Activated CD8-positive, alpha-beta memory T cell treated with anti-CD3 and anti-CD28 coated beads, Interleukin-2, amount 10 ng/mL, durations not matched to agents 7 days and 5 days (primary cell): ENCODE measurements at regions not wholly inside any gene's neighbourhood (a gene's known extent, or its start where the extent isn't known, plus 50 kb on each side); places are given as distances from the start of the nearest gene placed in this dataset.

Experiments used
- ATAC-seq: fragments of 150-1000 bp; cut with Tn5 transposase; one replicate; pipeline ENCODE4 v1.10.0; 2021; ENCODE audit warnings: moderate library complexity
- CTCF ChIA-PET: fragments of 350-600 bp; sonication (Branson Sonifier 250); formaldehyde crosslinking; loops from one replicate; lab custom pipeline; 2021; ENCODE audit warnings: antibody characterized with exemption; lab: Charles Lee
- DNase-seq: peaks from one replicate; pipeline ENCODE4 v3.0.0-alpha.2; 2020
- H3K27ac Mint-ChIP-seq: one replicate; pipeline ENCODE4 v1.8.0; 2021; ENCODE audit warnings: mild to moderate bottlenecking, mixed read lengths
- H3K27me3 Mint-ChIP-seq: one replicate; pipeline ENCODE4 v1.8.0; 2021; ENCODE audit warnings: mixed read lengths
- H3K36me3 Mint-ChIP-seq: one replicate; pipeline ENCODE4 v1.8.0; 2021; ENCODE audit warnings: mild to moderate bottlenecking, mixed read lengths
- H3K4me1 Mint-ChIP-seq: one replicate; pipeline ENCODE4 v1.8.0; 2021; ENCODE audit warnings: mixed read lengths
- H3K4me3 Mint-ChIP-seq: one replicate; pipeline ENCODE4 v1.8.0; 2021; ENCODE audit warnings: mild to moderate bottlenecking, moderate library complexity, mixed read lengths
- H3K9me3 Mint-ChIP-seq: one replicate; pipeline ENCODE4 v1.8.0; 2022; ENCODE audit warnings: low read depth, mixed read lengths

GRCh38 chr4:14897217-14897616 lies 105.1 kb upstream of the CPEB2 start:
- Mint-ChIP-seq H3K4me1 (no peaks in the 10 kb centered on the region), H3K27ac (no peak overlapping the region), H3K4me3 (no peak overlapping the region), H3K36me3 (no peaks in the 10 kb centered on the region), H3K9me3 (no peaks in the 10 kb centered on the region), H3K27me3 (peaks cover 2% of the 10 kb centered on the region)
- CTCF ChIA-PET: no interaction called here
- ATAC-seq (no peak), DNase-seq (no peak)

- Mint-ChIP-seq H3K4me3 (no peak overlapping the region), H3K27me3 (peaks cover 2% of the 10 kb centered on the region), H3K27ac (no peak overlapping the region), H3K36me3 (no peaks in the 10 kb centered on the region), H3K4me1 (no peaks in the 10 kb centered on the region), H3K9me3 (no peaks in the 10 kb centered on the region)
- ATAC-seq (no peak), DNase-seq (no peak)
- CTCF ChIA-PET: no interaction called here
Measured at GRCh38 chr4:14898989-14899388, 103.3 kb upstream of the CPEB2 start.

GRCh38 chr4:14902342-14902741 lies 99.9 kb upstream of the CPEB2 start:
- H3K27me3 Mint-ChIP-seq: peaks cover 2% of the 10 kb centered on the region
- no peak for ATAC-seq

GRCh38 chr4:14903321-14903720 lies 99.0 kb upstream of the CPEB2 start:
- CTCF ChIA-PET: no interaction called here
- no peak for ATAC-seq

More at GRCh38 chr4:14902342-14902741, 99.9 kb upstream of the CPEB2 start:
- no peak for DNase-seq
- H3K27ac Mint-ChIP-seq: no peak overlapping the region
- peaks cover 5% of the 10 kb centered on the region for H3K4me1 Mint-ChIP-seq
- H3K4me3 Mint-ChIP-seq: no peak overlapping the region
- H3K36me3 Mint-ChIP-seq: no peaks in the 10 kb centered on the region
- CTCF ChIA-PET: no interaction called here
- H3K9me3 Mint-ChIP-seq: no peaks in the 10 kb centered on the region

GRCh38 chr4:14906805-14907204 lies 95.5 kb upstream of the CPEB2 start:
- no peak overlapping the region for H3K27ac Mint-ChIP-seq
- H3K36me3 Mint-ChIP-seq: no peaks in the 10 kb centered on the region
- CTCF ChIA-PET: no interaction called here
- no peak overlapping the region for H3K4me3 Mint-ChIP-seq
- peaks cover 5% of the 10 kb centered on the region for H3K4me1 Mint-ChIP-seq
- peaks cover 4% of the 10 kb centered on the region for H3K27me3 Mint-ChIP-seq
- no peaks in the 10 kb centered on the region for H3K9me3 Mint-ChIP-seq
- ATAC-seq (no peak), DNase-seq (no peak)

More at GRCh38 chr4:14903321-14903720, 99.0 kb upstream of the CPEB2 start:
- Mint-ChIP-seq H3K27me3 (peaks cover 2% of the 10 kb centered on the region), H3K9me3 (no peaks in the 10 kb centered on the region), H3K4me1 (peaks cover 5% of the 10 kb centered on the region), H3K36me3 (no peaks in the 10 kb centered on the region), H3K27ac (no peak overlapping the region), H3K4me3 (no peak overlapping the region)
- DNase-seq: no peak

GRCh38 chr4:14908635-14909034 lies 93.6 kb upstream of the CPEB2 start:
- H3K36me3 Mint-ChIP-seq: no peaks in the 10 kb centered on the region
- H3K4me3 Mint-ChIP-seq: no peak overlapping the region
- CTCF ChIA-PET: no interaction called here
- no peaks in the 10 kb centered on the region for H3K9me3 Mint-ChIP-seq
- H3K4me1 Mint-ChIP-seq: peaks cover 5% of the 10 kb centered on the region
- ATAC-seq (no peak), DNase-seq (no peak)
- no peak overlapping the region for H3K27ac Mint-ChIP-seq
- H3K27me3 Mint-ChIP-seq: peaks cover 4% of the 10 kb centered on the region

GRCh38 chr4:14910411-14910810 lies 91.9 kb upstream of the CPEB2 start:
- Mint-ChIP-seq H3K27ac (no peak overlapping the region), H3K4me3 (no peak overlapping the region), H3K27me3 (peaks cover 4% of the 10 kb centered on the region), H3K36me3 (no peaks in the 10 kb centered on the region), H3K9me3 (no peaks in the 10 kb centered on the region), H3K4me1 (peaks cover 5% of the 10 kb centered on the region)
- ATAC-seq: no peak
- CTCF ChIA-PET: no interaction called here
- no peak for DNase-seq

- CTCF ChIA-PET: no interaction called here
- DNase-seq (no peak), ATAC-seq (no peak)
- Mint-ChIP-seq H3K4me3 (no peak overlapping the region), H3K9me3 (no peaks in the 10 kb centered on the region), H3K27me3 (peaks cover 12% of the 10 kb centered on the region), H3K27ac (no peak overlapping the region), H3K4me1 (no peaks in the 10 kb centered on the region), H3K36me3 (no peaks in the 10 kb centered on the region)
Measured at GRCh38 chr4:14912426-14912825, 89.9 kb upstream of the CPEB2 start.

GRCh38 chr4:14915018-14915417 lies 87.3 kb upstream of the CPEB2 start:
- Mint-ChIP-seq H3K27me3 (peaks cover 9% of the 10 kb centered on the region), H3K4me3 (no peak overlapping the region), H3K4me1 (no peaks in the 10 kb centered on the region), H3K27ac (no peak overlapping the region), H3K9me3 (no peaks in the 10 kb centered on the region), H3K36me3 (no peaks in the 10 kb centered on the region)
- ATAC-seq (no peak), DNase-seq (no peak)
- CTCF ChIA-PET: no interaction called here

- Mint-ChIP-seq H3K36me3 (no peaks in the 10 kb centered on the region), H3K4me3 (no peak overlapping the region), H3K27me3 (peaks cover 9% of the 10 kb centered on the region), H3K9me3 (no peaks in the 10 kb centered on the region), H3K27ac (no peak overlapping the region), H3K4me1 (no peaks in the 10 kb centered on the region)
- no peak for ATAC-seq
- no peak for DNase-seq
- CTCF ChIA-PET: no interaction called here
Measured at GRCh38 chr4:14916554-14917297, 85.6 kb upstream of the CPEB2 start.

GRCh38 chr4:14917298-14917633 lies 85.0 kb upstream of the CPEB2 start:
- Mint-ChIP-seq H3K4me1 (no peaks in the 10 kb centered on the region), H3K27me3 (peaks cover 9% of the 10 kb centered on the region)

GRCh38 chr4:14918336-14918735 lies 83.9 kb upstream of the CPEB2 start:
- CTCF ChIA-PET: no interaction called here
- Mint-ChIP-seq H3K27ac (no peak overlapping the region), H3K4me1 (no peaks in the 10 kb centered on the region), H3K9me3 (no peaks in the 10 kb centered on the region), H3K27me3 (peaks cover 9% of the 10 kb centered on the region), H3K36me3 (no peaks in the 10 kb centered on the region), H3K4me3 (no peak overlapping the region)
- no peak for ATAC-seq
- DNase-seq: no peak

More at GRCh38 chr4:14917298-14917633, 85.0 kb upstream of the CPEB2 start:
- no peak for DNase-seq
- Mint-ChIP-seq H3K36me3 (no peaks in the 10 kb centered on the region), H3K9me3 (no peaks in the 10 kb centered on the region), H3K4me3 (no peak overlapping the region), H3K27ac (no peak overlapping the region)
- CTCF ChIA-PET: no interaction called here
- ATAC-seq: no peak

- Mint-ChIP-seq H3K36me3 (no peaks in the 10 kb centered on the region), H3K9me3 (no peaks in the 10 kb centered on the region), H3K4me1 (no peaks in the 10 kb centered on the region), H3K27ac (no peak overlapping the region), H3K4me3 (no peak overlapping the region), H3K27me3 (peaks cover 9% of the 10 kb centered on the region)
- no peak for ATAC-seq
- no peak for DNase-seq
- CTCF ChIA-PET: no interaction called here
Measured at GRCh38 chr4:14919785-14920184, 82.5 kb upstream of the CPEB2 start.

GRCh38 chr4:14920237-14920636 lies 82.0 kb upstream of the CPEB2 start:
- DNase-seq (no peak), ATAC-seq (no peak)
- CTCF ChIA-PET: no interaction called here
- H3K9me3 Mint-ChIP-seq: no peaks in the 10 kb centered on the region
- no peak overlapping the region for H3K27ac Mint-ChIP-seq
- peaks cover 9% of the 10 kb centered on the region for H3K27me3 Mint-ChIP-seq
- no peak overlapping the region for H3K4me3 Mint-ChIP-seq
- no peaks in the 10 kb centered on the region for H3K36me3 Mint-ChIP-seq
- no peaks in the 10 kb centered on the region for H3K4me1 Mint-ChIP-seq
